ENCODE measurements at regions not wholly inside any gene's neighbourhood (a gene's known extent, or its start where the extent isn't known, plus 50 kb on each side); places are given as distances from the start of the nearest gene placed in this dataset.

DNA sequence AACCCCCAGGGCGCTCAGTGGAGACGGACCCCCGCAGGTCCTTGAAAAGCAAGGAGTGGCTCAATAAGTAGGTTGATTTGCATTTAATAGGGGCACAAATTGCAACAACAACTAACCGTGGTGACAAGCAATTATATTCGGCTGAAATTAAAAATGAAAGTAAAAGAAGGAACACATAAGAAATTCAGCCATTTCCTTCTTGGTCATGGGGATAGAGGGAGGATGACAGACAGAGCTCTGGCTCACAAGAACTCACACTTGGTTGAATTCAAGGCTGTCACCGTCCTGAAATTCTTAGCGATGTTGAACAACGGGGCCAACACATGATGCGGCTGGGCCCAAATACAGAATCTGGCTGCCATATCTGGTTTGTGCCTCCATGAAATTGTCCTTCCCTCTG lies 129.0 kb downstream of the EDN3 start:
- DNase-seq (ENCODE audit: low read depth, low spot score), result no peak
- no peaks in the 10 kb centered on the region for H3K4me1 ChIP-seq (ENCODE audit: control insufficient read depth, insufficient read depth, low read length)
- H3K27ac ChIP-seq (ENCODE audit: low read length), result no peak overlapping the region
- no peaks in the 10 kb centered on the region for H3K9me3 ChIP-seq (ENCODE audit: control insufficient read depth, insufficient read depth, low read length)
- no peaks in the 10 kb centered on the region for H3K36me3 ChIP-seq (ENCODE audit: control insufficient read depth, insufficient read depth, low read length)
- no CpG with 5 or more reads among the region's 9 CpGs for WGBS (ENCODE audit: insufficient coverage, insufficient read length)
- no peaks in the 10 kb centered on the region for H3K27me3 ChIP-seq (ENCODE audit: control insufficient read depth, insufficient read depth, low read length)
- no peak overlapping the region for H3K4me3 ChIP-seq (ENCODE audit: low read length)

- DNase-seq (ENCODE audit: low read depth, low spot score), result no peak
- H3K27me3 ChIP-seq (ENCODE audit: control insufficient read depth, insufficient read depth, low read length), result no peaks in the 10 kb centered on the region
- no peaks in the 10 kb centered on the region for H3K36me3 ChIP-seq (ENCODE audit: control insufficient read depth, insufficient read depth, low read length)
- no peaks in the 10 kb centered on the region for H3K4me1 ChIP-seq (ENCODE audit: control insufficient read depth, insufficient read depth, low read length)
- H3K27ac ChIP-seq (ENCODE audit: low read length), result no peak overlapping the region
- WGBS (ENCODE audit: insufficient coverage, insufficient read length), result no CpG with 5 or more reads among the region's 2 CpGs
- no peaks in the 10 kb centered on the region for H3K9me3 ChIP-seq (ENCODE audit: control insufficient read depth, insufficient read depth, low read length)
- no peak overlapping the region for H3K4me3 ChIP-seq (ENCODE audit: low read length)
These were observed 130.6 kb downstream of the EDN3 start for GRCh38 chr20:59431014-59431413.

DNA sequence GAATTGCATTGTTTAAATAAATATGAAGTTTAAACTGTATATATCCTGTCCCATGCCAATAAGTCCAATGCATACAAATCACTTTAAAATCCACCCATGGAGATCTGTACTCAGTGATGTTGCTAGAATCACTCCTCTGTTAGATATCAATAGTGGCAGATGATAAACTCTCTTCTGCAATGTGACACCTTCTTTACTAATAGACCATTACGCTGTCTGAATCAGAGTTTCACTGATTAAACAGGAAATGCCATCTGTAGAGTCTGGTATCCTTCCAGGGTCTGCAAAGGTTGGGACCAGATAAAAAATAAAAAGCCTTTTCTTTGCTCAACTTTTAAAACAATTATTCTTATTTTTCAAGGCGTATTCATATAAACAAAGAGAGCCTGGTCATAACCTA lies 134.5 kb downstream of the EDN3 start:
- Histone ChIP-seq H3K36me3 (ENCODE audit: control insufficient read depth, insufficient read depth, low read length) (no peaks in the 10 kb centered on the region), H3K9me3 (ENCODE audit: control insufficient read depth, insufficient read depth, low read length) (no peaks in the 10 kb centered on the region), H3K27ac (ENCODE audit: low read length) (no peak overlapping the region), H3K4me3 (ENCODE audit: low read length) (no peak overlapping the region), H3K27me3 (ENCODE audit: control insufficient read depth, insufficient read depth, low read length) (no peaks in the 10 kb centered on the region), H3K4me1 (ENCODE audit: control insufficient read depth, insufficient read depth, low read length) (no peaks in the 10 kb centered on the region)
- no CpG with 5 or more reads among the region's 2 CpGs for WGBS (ENCODE audit: insufficient coverage, insufficient read length)
- no peak for DNase-seq (ENCODE audit: low read depth, low spot score)

- WGBS (ENCODE audit: insufficient coverage, insufficient read length), result no CpG with 5 or more reads among the region's 8 CpGs
- no peak for DNase-seq (ENCODE audit: low read depth, low spot score)
- Histone ChIP-seq H3K36me3 (ENCODE audit: control insufficient read depth, insufficient read depth, low read length) (no peaks in the 10 kb centered on the region), H3K4me3 (ENCODE audit: low read length) (no peak overlapping the region), H3K27ac (ENCODE audit: low read length) (no peak overlapping the region), H3K4me1 (ENCODE audit: control insufficient read depth, insufficient read depth, low read length) (no peaks in the 10 kb centered on the region), H3K9me3 (ENCODE audit: control insufficient read depth, insufficient read depth, low read length) (no peaks in the 10 kb centered on the region), H3K27me3 (ENCODE audit: control insufficient read depth, insufficient read depth, low read length) (no peaks in the 10 kb centered on the region)
These were observed 135.1 kb downstream of the EDN3 start for GRCh38 chr20:59435518-59435917.

DNA sequence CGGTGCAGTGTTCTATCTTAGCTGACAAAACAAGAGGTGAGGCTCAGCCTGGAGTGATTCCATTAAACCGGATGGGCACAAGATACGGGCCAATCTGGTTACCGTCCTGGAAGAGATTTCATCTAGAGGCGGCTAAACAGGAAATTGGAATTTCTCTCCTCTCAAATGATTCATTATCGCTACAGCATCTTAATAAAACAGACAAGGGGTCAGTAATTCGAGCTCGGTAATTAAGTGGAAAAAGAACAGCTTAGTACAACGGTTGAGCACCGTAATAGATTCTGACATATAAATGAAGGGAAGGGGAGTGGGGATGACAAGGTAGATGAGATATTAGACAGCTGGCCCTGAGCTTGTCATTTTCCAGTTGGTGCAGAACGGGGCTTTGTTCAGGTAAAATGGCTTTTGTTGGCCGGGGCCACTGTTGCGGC lies 137.2 kb downstream of the EDN3 start:
- Histone ChIP-seq H3K9me3 (ENCODE audit: control insufficient read depth, insufficient read depth, low read length) (no peaks in the 10 kb centered on the region), H3K36me3 (ENCODE audit: control insufficient read depth, insufficient read depth, low read length) (no peaks in the 10 kb centered on the region), H3K4me1 (ENCODE audit: control insufficient read depth, insufficient read depth, low read length) (no peaks in the 10 kb centered on the region), H3K4me3 (ENCODE audit: low read length) (no peak overlapping the region), H3K27me3 (ENCODE audit: control insufficient read depth, insufficient read depth, low read length) (no peaks in the 10 kb centered on the region), H3K27ac (ENCODE audit: low read length) (no peak overlapping the region)
- no CpG with 5 or more reads among the region's 13 CpGs for WGBS (ENCODE audit: insufficient coverage, insufficient read length)
- no peak for DNase-seq (ENCODE audit: low read depth, low spot score)

GRCh38 chr20:59438201-59438600 lies 137.8 kb downstream of the EDN3 start:
- no CpG with 5 or more reads among the region's 4 CpGs for WGBS (ENCODE audit: insufficient coverage, insufficient read length)

GRCh38 chr20:59439243-59439642 lies 138.8 kb downstream of the EDN3 start:
- Histone ChIP-seq H3K9me3 (ENCODE audit: control insufficient read depth, insufficient read depth, low read length) (no peaks in the 10 kb centered on the region), H3K27ac (ENCODE audit: low read length) (no peak overlapping the region), H3K27me3 (ENCODE audit: control insufficient read depth, insufficient read depth, low read length) (no peaks in the 10 kb centered on the region), H3K36me3 (ENCODE audit: control insufficient read depth, insufficient read depth, low read length) (no peaks in the 10 kb centered on the region), H3K4me1 (ENCODE audit: control insufficient read depth, insufficient read depth, low read length) (no peaks in the 10 kb centered on the region), H3K4me3 (ENCODE audit: low read length) (no peak overlapping the region)
- DNase-seq (ENCODE audit: low read depth, low spot score), result no peak
- no CpG with 5 or more reads among the region's 7 CpGs for WGBS (ENCODE audit: insufficient coverage, insufficient read length)

More at GRCh38 chr20:59438201-59438600, 137.8 kb downstream of the EDN3 start:
- H3K9me3 ChIP-seq (ENCODE audit: control insufficient read depth, insufficient read depth, low read length), result no peaks in the 10 kb centered on the region
- no peaks in the 10 kb centered on the region for H3K36me3 ChIP-seq (ENCODE audit: control insufficient read depth, insufficient read depth, low read length)
- DNase-seq (ENCODE audit: low read depth, low spot score), result no peak
- H3K27me3 ChIP-seq (ENCODE audit: control insufficient read depth, insufficient read depth, low read length), result no peaks in the 10 kb centered on the region
- no peaks in the 10 kb centered on the region for H3K4me1 ChIP-seq (ENCODE audit: control insufficient read depth, insufficient read depth, low read length)
- H3K27ac ChIP-seq (ENCODE audit: low read length), result no peak overlapping the region
- H3K4me3 ChIP-seq (ENCODE audit: low read length), result no peak overlapping the region

- H3K9me3 ChIP-seq (ENCODE audit: control insufficient read depth, insufficient read depth, low read length), result no peaks in the 10 kb centered on the region
- no CpG with 5 or more reads among the region's 3 CpGs for WGBS (ENCODE audit: insufficient coverage, insufficient read length)
- H3K27me3 ChIP-seq (ENCODE audit: control insufficient read depth, insufficient read depth, low read length), result no peaks in the 10 kb centered on the region
- H3K36me3 ChIP-seq (ENCODE audit: control insufficient read depth, insufficient read depth, low read length), result no peaks in the 10 kb centered on the region
- H3K4me3 ChIP-seq (ENCODE audit: low read length), result no peak overlapping the region
- no peak for DNase-seq (ENCODE audit: low read depth, low spot score)
- H3K4me1 ChIP-seq (ENCODE audit: control insufficient read depth, insufficient read depth, low read length), result no peaks in the 10 kb centered on the region
- H3K27ac ChIP-seq (ENCODE audit: low read length), result no peak overlapping the region
These were observed 140.9 kb downstream of the EDN3 start for GRCh38 chr20:59441306-59441705.

GRCh38 chr20:59441860-59442810 lies 141.7 kb downstream of the EDN3 start:
- no peaks in the 10 kb centered on the region for H3K27me3 ChIP-seq (ENCODE audit: control insufficient read depth, insufficient read depth, low read length)
- H3K9me3 ChIP-seq (ENCODE audit: control insufficient read depth, insufficient read depth, low read length), result no peaks in the 10 kb centered on the region
- no peaks in the 10 kb centered on the region for H3K4me1 ChIP-seq (ENCODE audit: control insufficient read depth, insufficient read depth, low read length)
- WGBS (ENCODE audit: insufficient coverage, insufficient read length), result 88% methylated on average over 1 of the region's 12 CpGs
- H3K4me3 ChIP-seq (ENCODE audit: low read length), result no peak overlapping the region
- DNase-seq (ENCODE audit: low read depth, low spot score), result no peak
- no peak overlapping the region for H3K27ac ChIP-seq (ENCODE audit: low read length)
- H3K36me3 ChIP-seq (ENCODE audit: control insufficient read depth, insufficient read depth, low read length), result no peaks in the 10 kb centered on the region

DNA sequence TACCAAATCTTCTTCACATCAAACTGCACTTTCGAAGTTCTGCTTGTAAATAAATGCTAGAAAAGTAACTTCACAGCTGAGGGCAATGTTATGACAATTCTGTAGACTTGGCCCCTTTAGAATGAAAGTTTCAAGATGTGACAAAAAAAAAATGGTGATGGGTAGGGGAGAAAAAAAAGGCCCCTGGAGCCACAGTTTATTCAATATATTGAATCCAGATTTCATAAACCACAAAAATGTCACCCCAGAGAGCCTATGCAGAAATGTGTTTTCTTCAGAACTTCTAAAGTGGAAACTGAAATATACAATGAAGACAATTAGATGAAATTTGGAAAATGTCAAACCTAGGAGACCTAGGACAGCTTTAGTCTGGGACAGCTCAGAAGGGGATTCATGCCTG lies 143.1 kb downstream of the EDN3 start:
- DNase-seq (ENCODE audit: low read depth, low spot score), result no peak
- no peaks in the 10 kb centered on the region for H3K9me3 ChIP-seq (ENCODE audit: control insufficient read depth, insufficient read depth, low read length)
- no peaks in the 10 kb centered on the region for H3K4me1 ChIP-seq (ENCODE audit: control insufficient read depth, insufficient read depth, low read length)
- H3K4me3 ChIP-seq (ENCODE audit: low read length), result no peak overlapping the region
- H3K27ac ChIP-seq (ENCODE audit: low read length), result no peak overlapping the region
- no peaks in the 10 kb centered on the region for H3K36me3 ChIP-seq (ENCODE audit: control insufficient read depth, insufficient read depth, low read length)
- H3K27me3 ChIP-seq (ENCODE audit: control insufficient read depth, insufficient read depth, low read length), result no peaks in the 10 kb centered on the region
- WGBS (ENCODE audit: insufficient coverage, insufficient read length), result no CpG with 5 or more reads among the region's 1 CpG

- Histone ChIP-seq H3K4me1 (ENCODE audit: control insufficient read depth, insufficient read depth, low read length) (no peaks in the 10 kb centered on the region), H3K36me3 (ENCODE audit: control insufficient read depth, insufficient read depth, low read length) (no peaks in the 10 kb centered on the region), H3K27me3 (ENCODE audit: control insufficient read depth, insufficient read depth, low read length) (no peaks in the 10 kb centered on the region), H3K27ac (ENCODE audit: low read length) (no peak overlapping the region), H3K9me3 (ENCODE audit: control insufficient read depth, insufficient read depth, low read length) (no peaks in the 10 kb centered on the region), H3K4me3 (ENCODE audit: low read length) (no peak overlapping the region)
- WGBS (ENCODE audit: insufficient coverage, insufficient read length), result no CpG with 5 or more reads among the region's 4 CpGs
- no peak for DNase-seq (ENCODE audit: low read depth, low spot score)
These were observed 146.0 kb downstream of the EDN3 start for GRCh38 chr20:59446376-59446775.
